SK-N-SH treated with all-trans-retinoic acid at 6 μM for 48 hours (cell line): ENCODE measurements at regions not wholly inside any gene's neighbourhood (a gene's known extent, or its start where the extent isn't known, plus 50 kb on each side); places are given as distances from the start of the nearest gene placed in this dataset.

Experiments used
- ISL1 ChIP-seq: fragments of 250-450 bp; sonication (Bioruptor Pico); IDR thresholded peaks from 2 replicates; pipeline ENCODE4 v2.1.2; 2022; ENCODE audit warnings: mild to moderate bottlenecking, moderate library complexity
- ZFP3 ChIP-seq: fragments of 250-450 bp; sonication (Bioruptor Pico); IDR thresholded peaks from 2 replicates; pipeline ENCODE4 v1.5.0; 2020; ENCODE audit warnings: mild to moderate bottlenecking, moderate library complexity
- ZNF565 ChIP-seq: fragments of 450-650 bp; formaldehyde crosslinking; conservative IDR thresholded peaks from 2 replicates; pipeline ENCODE4 v1.5.0; 2020; ENCODE audit warnings: low read depth, mild to moderate bottlenecking, moderate library complexity
- TF ChIP-seq, protein P1 (sequence below): fragments of 250-450 bp; sonication (Bioruptor Pico); IDR thresholded peaks from 2 replicates; pipeline ENCODE4 v1.5.0; 2020; ENCODE audit warnings: mild to moderate bottlenecking, moderate library complexity

DNA sequence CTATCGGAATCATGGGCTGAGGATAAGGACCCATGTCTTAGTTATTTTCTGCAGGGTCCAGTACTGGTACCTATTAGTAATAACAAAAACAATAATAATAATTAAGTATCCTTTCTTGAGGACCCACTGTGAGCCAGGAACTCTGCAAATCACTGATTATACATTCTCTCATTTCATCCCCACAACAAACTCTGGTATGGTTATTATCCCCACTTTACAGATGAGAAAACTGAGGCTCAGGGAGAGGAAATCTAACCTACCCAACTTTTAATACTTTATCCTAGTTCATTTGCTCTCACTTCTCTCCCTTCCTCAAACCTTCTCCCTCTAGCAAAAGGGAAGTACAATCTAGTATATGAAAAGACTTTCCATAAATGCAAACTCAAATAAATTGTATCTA lies 528.4 kb upstream of the PROK2 start:
- TF ChIP-seq, protein P1, sequence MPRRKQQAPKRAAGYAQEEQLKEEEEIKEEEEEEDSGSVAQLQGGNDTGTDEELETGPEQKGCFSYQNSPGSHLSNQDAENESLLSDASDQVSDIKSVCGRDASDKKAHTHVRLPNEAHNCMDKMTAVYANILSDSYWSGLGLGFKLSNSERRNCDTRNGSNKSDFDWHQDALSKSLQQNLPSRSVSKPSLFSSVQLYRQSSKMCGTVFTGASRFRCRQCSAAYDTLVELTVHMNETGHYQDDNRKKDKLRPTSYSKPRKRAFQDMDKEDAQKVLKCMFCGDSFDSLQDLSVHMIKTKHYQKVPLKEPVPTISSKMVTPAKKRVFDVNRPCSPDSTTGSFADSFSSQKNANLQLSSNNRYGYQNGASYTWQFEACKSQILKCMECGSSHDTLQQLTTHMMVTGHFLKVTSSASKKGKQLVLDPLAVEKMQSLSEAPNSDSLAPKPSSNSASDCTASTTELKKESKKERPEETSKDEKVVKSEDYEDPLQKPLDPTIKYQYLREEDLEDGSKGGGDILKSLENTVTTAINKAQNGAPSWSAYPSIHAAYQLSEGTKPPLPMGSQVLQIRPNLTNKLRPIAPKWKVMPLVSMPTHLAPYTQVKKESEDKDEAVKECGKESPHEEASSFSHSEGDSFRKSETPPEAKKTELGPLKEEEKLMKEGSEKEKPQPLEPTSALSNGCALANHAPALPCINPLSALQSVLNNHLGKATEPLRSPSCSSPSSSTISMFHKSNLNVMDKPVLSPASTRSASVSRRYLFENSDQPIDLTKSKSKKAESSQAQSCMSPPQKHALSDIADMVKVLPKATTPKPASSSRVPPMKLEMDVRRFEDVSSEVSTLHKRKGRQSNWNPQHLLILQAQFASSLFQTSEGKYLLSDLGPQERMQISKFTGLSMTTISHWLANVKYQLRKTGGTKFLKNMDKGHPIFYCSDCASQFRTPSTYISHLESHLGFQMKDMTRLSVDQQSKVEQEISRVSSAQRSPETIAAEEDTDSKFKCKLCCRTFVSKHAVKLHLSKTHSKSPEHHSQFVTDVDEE (CRISPR knock-in tag), result no peak
- TF ChIP-seq ZFP3 (CRISPR knock-in tag) (no peak), ISL1 (CRISPR knock-in tag) (no peak), ZNF565 (no peak)
